LNCAP (cell line): ENCODE measurements at regions not wholly inside any gene's neighbourhood (a gene's known extent, or its start where the extent isn't known, plus 50 kb on each side); places are given as distances from the start of the nearest gene placed in this dataset.

Experiments used
- CTCF ChIP-seq: fragments of 450-650 bp; IDR thresholded peaks from 2 replicates; pipeline ENCODE4 v1.5.1; 2017; ENCODE audit warnings: mild to moderate bottlenecking

GRCh38 chr14:65330416-65330815, 82.1 kb upstream of the FUT8 start:
- TF ChIP-seq CTCF: no peak

GRCh38 chr14:65331652-65332051, 80.9 kb upstream of the FUT8 start:
- no peak for TF ChIP-seq CTCF

GRCh38 chr14:65332141-65332871, 80.2 kb upstream of the FUT8 start:
- no peak for TF ChIP-seq CTCF

- no peak for TF ChIP-seq CTCF
Observed at GRCh38 chr14:65333943-65334687, 78.4 kb upstream of the FUT8 start.

- TF ChIP-seq CTCF: no peak
Observed at GRCh38 chr14:65334765-65335410, 77.6 kb upstream of the FUT8 start.

- TF ChIP-seq CTCF: no peak
Observed at GRCh38 chr14:65335411-65335947, 77.1 kb upstream of the FUT8 start.

GRCh38 chr14:65336191-65336591, 76.3 kb upstream of the FUT8 start:
- TF ChIP-seq CTCF: no peak
